ENCODE measurements at regions not wholly inside any gene's neighbourhood (a gene's known extent, or its start where the extent isn't known, plus 50 kb on each side); places are given as distances from the start of the nearest gene placed in this dataset.

- no peak overlapping the region for H3K18ac ChIP-seq (ENCODE audit: insufficient read length, low read depth, low read length)
- Mint-ChIP-seq H3K27me3 (ENCODE audit: low read depth) (no peaks in the 10 kb centered on the region; the same call in 1 of the 2 replicates), H3K9me3 (peaks cover 0 to 4% of the 10 kb centered on the region in 2 experiments; a peak in 3 of 5 replicates), H3K36me3 (ENCODE audit: insufficient read depth in 1 of 3, low read depth in 3 of 3) (no peaks in the 10 kb centered on the region; a peak in 1 of 7 replicates), H3K4me3 (no peak overlapping the region), H3K4me1 (no peaks in the 10 kb centered on the region), H3K27ac (no peak overlapping the region)
- no peak overlapping the region for H3K4ac ChIP-seq (ENCODE audit: low read depth, low read length)
- no peak overlapping the region for H4K5ac ChIP-seq (ENCODE audit: insufficient read length, low read depth, low read length)
- no peaks in the 10 kb centered on the region for H3K79me1 ChIP-seq (ENCODE audit: insufficient read depth, low read depth, low read length, poor library complexity, severe bottlenecking)
- no CpG with 5 or more reads among the region's 4 CpGs for WGBS (ENCODE audit: extremely low coverage, insufficient read length, low lambda C conversion rate)
- H3K4me1 ChIP-seq (ENCODE audit: insufficient read depth, low read length) = no peaks in the 10 kb centered on the region
- H3K9me3 ChIP-seq (ENCODE audit: control insufficient read depth, low read depth, low read length) = no peaks in the 10 kb centered on the region
- H3T11ph ChIP-seq (ENCODE audit: low read length) = no peak overlapping the region
- no peak overlapping the region for H2BK5ac ChIP-seq (ENCODE audit: insufficient read length, low read length)
- no peak overlapping the region for H4K8ac ChIP-seq (replicated peaks; ENCODE audit: insufficient read length, low read depth, low read length)
- H3K27ac ChIP-seq (ENCODE audit: insufficient read length, low read depth, low read length) = no peak overlapping the region
- H3K79me2 ChIP-seq (ENCODE audit: insufficient read depth, low read length) = no peaks in the 10 kb centered on the region; the same call in 1 of the 2 replicates
- H2BK120ac ChIP-seq (ENCODE audit: low read depth, low read length, poor library complexity, severe bottlenecking) = no peak overlapping the region
- no peak overlapping the region for H2AK5ac ChIP-seq (ENCODE audit: insufficient read length, low read length)
- no peak overlapping the region for H3K9ac ChIP-seq (ENCODE audit: extremely low read depth, insufficient read length, low read length)
- no peak for DNase-seq
- no peak for TF ChIP-seq CTCF (conservative IDR thresholded peaks at IDR 0.05)
- H3K27me3 ChIP-seq (ENCODE audit: insufficient read depth, low read length) = no peaks in the 10 kb centered on the region
- no peak overlapping the region for H3K56ac ChIP-seq (ENCODE audit: insufficient read length, low read depth, low read length)
- no peak overlapping the region for H2BK15ac ChIP-seq (ENCODE audit: low read depth, low read length)
- no peak overlapping the region for H2BK12ac ChIP-seq (ENCODE audit: insufficient read length, low read depth, low read length)
- H3K23me2 ChIP-seq (ENCODE audit: insufficient read length, low read depth, low read length, poor library complexity, severe bottlenecking) = no peaks in the 10 kb centered on the region
- H3K23ac ChIP-seq (ENCODE audit: insufficient read length, low read depth, low read length) = no peak overlapping the region
- H2BK20ac ChIP-seq (ENCODE audit: low read depth, low read length, poor library complexity, severe bottlenecking) = no peak overlapping the region
- H3K4me2 ChIP-seq (ENCODE audit: insufficient read depth, insufficient read length, low read length) = no peak overlapping the region
- no peaks in the 10 kb centered on the region for H4K20me1 ChIP-seq (ENCODE audit: control insufficient read depth, insufficient read depth, insufficient read length)
- H3K14ac ChIP-seq (ENCODE audit: insufficient read depth, low read length) = no peak overlapping the region; the same call in 1 of the 2 replicates
- no peak overlapping the region for H2AFZ ChIP-seq (ENCODE audit: low read length)
- H4K91ac ChIP-seq (ENCODE audit: insufficient read length, low read depth, low read length) = no peak overlapping the region
Measured at GRCh38 chr15:61282661-61283060, 53.6 kb upstream of the RORA start.
